ENCODE measurements at regions not wholly inside any gene's neighbourhood (a gene's known extent, or its start where the extent isn't known, plus 50 kb on each side); places are given as distances from the start of the nearest gene placed in this dataset.

- WGBS, 2 experiments (ENCODE audit: insufficient coverage in 2 of 2) = 89 to 96% methylated on average over 3 to 5 of the region's 6 CpGs
- H3K4me1 ChIP-seq (ENCODE audit: control insufficient read depth, insufficient read depth, low read length, poor library complexity, severe bottlenecking) = no peaks in the 10 kb centered on the region
- no peak overlapping the region for H3K27ac ChIP-seq (ENCODE audit: low read depth, low read length, severe bottlenecking)
- H3K36me3 ChIP-seq (ENCODE audit: control insufficient read depth, insufficient read depth, low read length) = no peaks in the 10 kb centered on the region
- H3K9me3 ChIP-seq (ENCODE audit: control insufficient read depth, low read length) = peaks cover under 1% of the 10 kb centered on the region
- H3K4me3 ChIP-seq (ENCODE audit: extremely low read depth, insufficient read depth, low read length, poor library complexity, severe bottlenecking) = no peak overlapping the region
These were observed 260.7 kb upstream of the CSF3R start for GRCh38 chr1:36743286-36744005.

- no CpG with 5 or more reads among the region's 1 CpG for WGBS, 2 experiments (ENCODE audit: insufficient coverage in 2 of 2)
- H3K27ac ChIP-seq (ENCODE audit: low read depth, low read length, severe bottlenecking) = no peak overlapping the region
These were observed 258.4 kb upstream of the CSF3R start for GRCh38 chr1:36741066-36741465.

DNA sequence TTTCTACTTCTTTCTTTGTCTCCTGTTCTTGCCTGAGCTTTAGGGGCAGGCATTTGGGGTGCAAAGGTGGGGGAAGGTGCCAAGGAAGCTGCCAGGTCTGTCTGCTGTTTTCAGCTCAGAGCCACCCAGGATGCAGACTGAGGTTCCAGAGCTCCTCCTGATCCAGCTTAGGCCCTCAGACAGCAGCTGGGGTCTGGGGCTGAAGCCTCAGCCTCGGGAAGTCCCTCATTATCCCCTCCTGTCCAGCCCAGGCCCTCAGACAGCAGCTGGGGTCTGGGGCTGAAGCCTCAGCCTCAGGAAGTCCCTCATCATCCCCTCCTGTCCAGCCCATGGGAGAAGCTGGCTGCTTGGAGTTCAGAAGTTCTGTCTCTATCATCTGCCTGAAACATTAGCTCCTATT lies 257.7 kb upstream of the CSF3R start:
- Histone ChIP-seq H3K4me3 (ENCODE audit: extremely low read depth, insufficient read depth, low read length, poor library complexity, severe bottlenecking) (no peak overlapping the region), H3K27ac (ENCODE audit: low read depth, low read length, severe bottlenecking) (no peak overlapping the region), H3K9me3 (ENCODE audit: control insufficient read depth, low read length) (no peaks in the 10 kb centered on the region), H3K36me3 (ENCODE audit: control insufficient read depth, insufficient read depth, low read length) (no peaks in the 10 kb centered on the region), H3K4me1 (ENCODE audit: control insufficient read depth, insufficient read depth, low read length, poor library complexity, severe bottlenecking) (no peaks in the 10 kb centered on the region)
- 88% methylated on average over 1 of the region's 1 CpG; no CpG with 5 or more reads in 1 of the 2 experiments for WGBS, 2 experiments (ENCODE audit: insufficient coverage in 2 of 2)

More at GRCh38 chr1:36741066-36741465, 258.4 kb upstream of the CSF3R start:
- no peaks in the 10 kb centered on the region for H3K36me3 ChIP-seq (ENCODE audit: control insufficient read depth, insufficient read depth, low read length)
- H3K4me1 ChIP-seq (ENCODE audit: control insufficient read depth, insufficient read depth, low read length, poor library complexity, severe bottlenecking) = no peaks in the 10 kb centered on the region
- no peak overlapping the region for H3K4me3 ChIP-seq (ENCODE audit: extremely low read depth, insufficient read depth, low read length, poor library complexity, severe bottlenecking)
- no peaks in the 10 kb centered on the region for H3K9me3 ChIP-seq (ENCODE audit: control insufficient read depth, low read length)

DNA sequence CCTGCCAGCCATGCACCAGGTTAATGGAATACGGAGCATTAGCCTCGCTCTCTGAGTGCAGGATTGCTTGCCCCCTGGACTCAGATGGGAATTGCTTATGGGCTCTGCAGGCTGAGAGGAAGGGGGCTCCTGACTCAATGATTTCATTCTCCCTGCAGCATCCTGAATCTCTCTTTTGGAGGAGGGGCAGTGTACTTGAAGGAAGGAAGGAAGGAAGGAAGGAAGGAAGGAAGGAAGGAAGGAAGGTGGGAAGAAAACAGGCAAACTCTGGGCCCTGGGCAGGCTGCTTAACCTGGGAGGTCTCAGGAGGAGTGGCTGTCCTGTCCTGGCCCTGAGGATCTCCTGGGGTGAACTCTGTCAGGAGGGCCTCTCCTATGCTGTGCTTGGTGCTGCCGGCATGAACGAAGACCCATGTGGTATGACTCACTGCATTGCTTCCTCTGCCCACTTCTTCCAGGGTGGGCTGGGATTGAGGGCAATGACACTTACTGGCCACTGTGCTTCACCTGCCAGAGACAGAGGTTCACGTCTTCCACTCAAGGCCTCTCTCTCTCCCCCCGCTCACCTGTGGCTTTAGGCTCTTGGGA lies 257.1 kb upstream of the CSF3R start:
- Histone ChIP-seq H3K4me3 (ENCODE audit: extremely low read depth, insufficient read depth, low read length, poor library complexity, severe bottlenecking) (no peak overlapping the region), H3K27ac (ENCODE audit: low read depth, low read length, severe bottlenecking) (no peak overlapping the region), H3K4me1 (ENCODE audit: control insufficient read depth, insufficient read depth, low read length, poor library complexity, severe bottlenecking) (no peaks in the 10 kb centered on the region), H3K36me3 (ENCODE audit: control insufficient read depth, insufficient read depth, low read length) (no peaks in the 10 kb centered on the region), H3K9me3 (ENCODE audit: control insufficient read depth, low read length) (no peaks in the 10 kb centered on the region)
- 30 to 87% methylated on average over 2 to 5 of the region's 6 CpGs for WGBS, 2 experiments (ENCODE audit: insufficient coverage in 2 of 2)

- WGBS, 2 experiments (ENCODE audit: insufficient coverage in 2 of 2) = 91 to 98% methylated on average over 3 to 5 of the region's 5 CpGs
- Histone ChIP-seq H3K9me3 (ENCODE audit: control insufficient read depth, low read length) (no peaks in the 10 kb centered on the region), H3K36me3 (ENCODE audit: control insufficient read depth, insufficient read depth, low read length) (no peaks in the 10 kb centered on the region), H3K4me1 (ENCODE audit: control insufficient read depth, insufficient read depth, low read length, poor library complexity, severe bottlenecking) (no peaks in the 10 kb centered on the region), H3K4me3 (ENCODE audit: extremely low read depth, insufficient read depth, low read length, poor library complexity, severe bottlenecking) (no peak overlapping the region), H3K27ac (ENCODE audit: low read depth, low read length, severe bottlenecking) (no peak overlapping the region)
These were observed 255.5 kb upstream of the CSF3R start for GRCh38 chr1:36738245-36738644.

DNA sequence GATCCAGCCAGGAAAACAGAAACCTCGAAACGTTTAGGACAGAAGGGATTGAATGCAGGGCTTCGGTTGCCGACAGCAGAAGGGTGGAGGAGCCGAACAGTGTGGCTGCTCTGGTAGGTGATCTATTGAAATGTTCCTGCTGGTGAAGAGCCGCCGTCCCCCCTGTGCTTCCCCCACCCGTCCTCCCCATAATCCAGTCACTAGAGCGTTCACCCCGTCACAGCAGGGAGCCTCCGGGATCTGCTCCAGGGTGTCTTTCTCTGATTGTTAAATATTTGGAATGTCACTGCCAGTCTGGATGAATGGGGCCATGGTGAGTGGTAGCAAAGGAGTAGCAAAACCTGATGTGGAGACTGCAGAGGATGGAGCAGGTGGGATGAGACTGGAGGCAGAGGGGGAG lies 255.1 kb upstream of the CSF3R start:
- 71% methylated on average over 2 to 5 of the region's 11 CpGs for WGBS, 2 experiments (ENCODE audit: insufficient coverage in 2 of 2)

GRCh38 chr1:36737038-36737555 lies 254.4 kb upstream of the CSF3R start:
- Histone ChIP-seq H3K9me3 (ENCODE audit: control insufficient read depth, low read length) (no peaks in the 10 kb centered on the region), H3K4me1 (ENCODE audit: control insufficient read depth, insufficient read depth, low read length, poor library complexity, severe bottlenecking) (no peaks in the 10 kb centered on the region), H3K27ac (ENCODE audit: low read depth, low read length, severe bottlenecking) (no peak overlapping the region), H3K4me3 (ENCODE audit: extremely low read depth, insufficient read depth, low read length, poor library complexity, severe bottlenecking) (no peak overlapping the region), H3K36me3 (ENCODE audit: control insufficient read depth, insufficient read depth, low read length) (no peaks in the 10 kb centered on the region)
- WGBS, 2 experiments (ENCODE audit: insufficient coverage in 2 of 2) = 51 to 63% methylated on average over 3 to 4 of the region's 5 CpGs

More for the DNA sequence above, 255.1 kb upstream of the CSF3R start:
- Histone ChIP-seq H3K27ac (ENCODE audit: low read depth, low read length, severe bottlenecking) (no peak overlapping the region), H3K9me3 (ENCODE audit: control insufficient read depth, low read length) (no peaks in the 10 kb centered on the region), H3K4me3 (ENCODE audit: extremely low read depth, insufficient read depth, low read length, poor library complexity, severe bottlenecking) (no peak overlapping the region), H3K4me1 (ENCODE audit: control insufficient read depth, insufficient read depth, low read length, poor library complexity, severe bottlenecking) (no peaks in the 10 kb centered on the region), H3K36me3 (ENCODE audit: control insufficient read depth, insufficient read depth, low read length) (no peaks in the 10 kb centered on the region)

GRCh38 chr1:36735939-36736730 lies 253.4 kb upstream of the CSF3R start:
- Histone ChIP-seq H3K4me3 (ENCODE audit: extremely low read depth, insufficient read depth, low read length, poor library complexity, severe bottlenecking) (no peak overlapping the region), H3K27ac (ENCODE audit: low read depth, low read length, severe bottlenecking) (no peak overlapping the region), H3K36me3 (ENCODE audit: control insufficient read depth, insufficient read depth, low read length) (no peaks in the 10 kb centered on the region), H3K4me1 (ENCODE audit: control insufficient read depth, insufficient read depth, low read length, poor library complexity, severe bottlenecking) (no peaks in the 10 kb centered on the region), H3K9me3 (ENCODE audit: control insufficient read depth, low read length) (no peaks in the 10 kb centered on the region)
- 67 to 70% methylated on average over 11 to 12 of the region's 18 CpGs for WGBS, 2 experiments (ENCODE audit: insufficient coverage in 2 of 2)

DNA sequence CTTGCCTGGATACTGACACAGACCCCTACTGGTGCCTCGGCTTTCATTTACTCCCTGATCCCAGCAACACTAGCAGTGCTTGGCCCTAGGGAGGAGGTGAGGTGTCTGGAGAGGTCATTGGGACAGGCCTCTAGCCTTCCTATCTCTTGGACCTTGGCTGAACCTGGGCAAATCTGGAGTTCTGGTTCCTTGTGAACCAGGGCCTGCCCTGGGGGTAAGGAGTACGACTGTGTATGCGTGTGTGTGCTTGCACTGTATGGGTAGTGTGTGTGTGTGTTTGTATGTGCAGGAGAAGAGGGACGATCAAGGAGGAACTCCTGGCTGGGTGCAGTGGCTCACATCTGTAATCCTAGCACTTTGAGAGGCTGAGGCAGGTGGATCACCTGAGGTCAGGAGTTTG lies 252.7 kb upstream of the CSF3R start:
- WGBS, 2 experiments (ENCODE audit: insufficient coverage in 2 of 2) = 89 to 100% methylated on average over 3 of the region's 4 CpGs
- H3K27ac ChIP-seq (ENCODE audit: low read depth, low read length, severe bottlenecking) = no peak overlapping the region
- no peaks in the 10 kb centered on the region for H3K9me3 ChIP-seq (ENCODE audit: control insufficient read depth, low read length)
- H3K4me1 ChIP-seq (ENCODE audit: control insufficient read depth, insufficient read depth, low read length, poor library complexity, severe bottlenecking) = no peaks in the 10 kb centered on the region
- H3K4me3 ChIP-seq (ENCODE audit: extremely low read depth, insufficient read depth, low read length, poor library complexity, severe bottlenecking) = no peak overlapping the region
- no peaks in the 10 kb centered on the region for H3K36me3 ChIP-seq (ENCODE audit: control insufficient read depth, insufficient read depth, low read length)

DNA sequence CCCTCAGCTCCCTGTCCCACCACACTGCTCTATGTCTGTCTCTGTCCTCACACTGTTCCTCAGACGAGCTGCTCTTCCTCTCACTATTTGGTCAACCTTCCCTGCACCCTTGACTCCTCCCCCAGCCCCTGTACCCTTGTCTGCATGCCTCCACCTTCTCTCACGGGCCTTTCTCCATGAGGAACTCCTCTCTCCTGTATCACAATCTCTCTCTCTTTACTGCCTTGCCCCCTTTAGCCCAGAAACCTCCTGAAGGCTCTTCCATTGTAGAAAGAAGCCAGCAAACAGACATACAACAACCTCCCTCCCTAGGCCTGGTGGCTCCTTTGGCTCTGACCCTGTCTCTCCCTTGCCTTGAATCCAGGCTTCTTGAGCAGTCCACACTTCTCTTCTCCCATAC lies 251.6 kb upstream of the CSF3R start:
- H3K27ac ChIP-seq (ENCODE audit: low read depth, low read length, severe bottlenecking) = no peak overlapping the region
- WGBS, 2 experiments (ENCODE audit: insufficient coverage in 2 of 2) = 72 to 100% methylated on average over 2 of the region's 2 CpGs

More for the DNA sequence above, 251.6 kb upstream of the CSF3R start:
- H3K36me3 ChIP-seq (ENCODE audit: control insufficient read depth, insufficient read depth, low read length) = no peaks in the 10 kb centered on the region
- H3K9me3 ChIP-seq (ENCODE audit: control insufficient read depth, low read length) = no peaks in the 10 kb centered on the region
- H3K4me1 ChIP-seq (ENCODE audit: control insufficient read depth, insufficient read depth, low read length, poor library complexity, severe bottlenecking) = no peaks in the 10 kb centered on the region
- no peak overlapping the region for H3K4me3 ChIP-seq (ENCODE audit: extremely low read depth, insufficient read depth, low read length, poor library complexity, severe bottlenecking)
